ENCODE measurements at regions not wholly inside any gene's neighbourhood (a gene's known extent, or its start where the extent isn't known, plus 50 kb on each side); places are given as distances from the start of the nearest gene placed in this dataset.
"Not testable (repeated sequence)": the region's sequence is repeated elsewhere in the genome, so short reads cannot be mapped to it uniquely, and the experiment has no call there.

DNA sequence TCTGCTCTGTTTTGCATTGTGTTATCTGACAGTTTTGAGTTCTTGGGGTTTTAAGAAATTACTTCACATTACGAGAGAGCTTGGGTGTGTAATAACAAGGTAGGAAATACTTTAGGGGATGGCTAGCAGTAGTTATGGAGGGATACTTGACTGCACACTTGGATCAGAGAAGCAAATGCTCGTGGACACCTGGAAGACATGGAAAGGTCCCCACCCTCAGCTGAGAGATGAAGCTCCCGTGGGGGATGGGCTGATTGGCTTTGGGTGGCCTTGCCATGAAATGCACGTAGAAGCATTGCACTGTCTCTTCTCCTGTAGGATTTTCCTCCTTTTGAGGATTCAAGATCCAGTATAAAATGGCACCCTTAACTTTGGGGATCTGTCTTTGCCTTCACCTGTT is 61.5 kb upstream of the UNC93A start:
- H3K4me3 ChIP-seq: no peak overlapping the region

GRCh38 chr6:167230288-167230687 is 60.8 kb upstream of the UNC93A start:
- TF ChIP-seq CTCF (IDR thresholded peaks at IDR 0.05): no peak
- H3K4me1 ChIP-seq: no peaks in the 10 kb centered on the region
- DNase-seq (ENCODE audit: low spot score): no peak
- no peaks in the 10 kb centered on the region for H3K36me3 ChIP-seq
- no peak overlapping the region for H3K27ac ChIP-seq
- H3K9me3 ChIP-seq: no peaks in the 10 kb centered on the region
- H3K27me3 ChIP-seq: no peaks in the 10 kb centered on the region
- no peak overlapping the region for H3K4me3 ChIP-seq

More for the DNA sequence above, 61.5 kb upstream of the UNC93A start:
- no peak for TF ChIP-seq CTCF (IDR thresholded peaks at IDR 0.05)
- H3K36me3 ChIP-seq: no peaks in the 10 kb centered on the region
- no peak overlapping the region for H3K27ac ChIP-seq
- H3K9me3 ChIP-seq: no peaks in the 10 kb centered on the region
- no peaks in the 10 kb centered on the region for H3K27me3 ChIP-seq
- no peak for DNase-seq (ENCODE audit: low spot score)
- no peaks in the 10 kb centered on the region for H3K4me1 ChIP-seq

DNA sequence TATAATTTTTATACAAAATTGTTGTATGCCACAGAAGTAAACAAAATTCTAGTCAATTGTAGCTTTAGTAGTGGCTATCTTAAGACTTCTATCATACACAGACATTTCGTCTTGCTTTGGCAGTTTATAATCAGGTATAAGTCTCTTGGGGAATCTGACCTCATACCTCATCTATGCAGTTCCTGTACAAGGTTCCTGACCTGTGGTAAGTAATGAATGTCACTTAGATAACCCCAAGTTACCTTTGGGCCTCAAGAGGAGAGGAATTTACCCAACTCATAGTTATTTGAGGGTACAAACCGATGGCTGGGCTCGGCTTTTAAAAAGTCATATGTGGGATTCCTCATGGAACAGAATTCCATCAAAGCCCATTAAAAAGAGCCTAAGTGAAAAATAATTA is 58.8 kb upstream of the UNC93A start:
- no peak overlapping the region for H3K4me3 ChIP-seq
- no peak for DNase-seq (ENCODE audit: low spot score)
- no peak for TF ChIP-seq CTCF (IDR thresholded peaks at IDR 0.05)
- no peaks in the 10 kb centered on the region for H3K27me3 ChIP-seq
- no peaks in the 10 kb centered on the region for H3K9me3 ChIP-seq
- H3K36me3 ChIP-seq: no peaks in the 10 kb centered on the region
- no peaks in the 10 kb centered on the region for H3K4me1 ChIP-seq
- H3K27ac ChIP-seq: no peak overlapping the region

GRCh38 chr6:167233490-167233889 is 57.6 kb upstream of the UNC93A start:
- Histone ChIP-seq H3K27ac (no peak overlapping the region), H3K9me3 (no peaks in the 10 kb centered on the region), H3K27me3 (no peaks in the 10 kb centered on the region), H3K4me3 (no peak overlapping the region), H3K36me3 (no peaks in the 10 kb centered on the region), H3K4me1 (no peaks in the 10 kb centered on the region)
- TF ChIP-seq CTCF (IDR thresholded peaks at IDR 0.05): no peak
- DNase-seq (ENCODE audit: low spot score): no peak

GRCh38 chr6:167234576-167234975 is 56.5 kb upstream of the UNC93A start:
- not testable (repeated sequence) for DNase-seq (ENCODE audit: low spot score); H3K4me1 ChIP-seq; H3K36me3 ChIP-seq; H3K27ac ChIP-seq; H3K9me3 ChIP-seq; H3K27me3 ChIP-seq; H3K4me3 ChIP-seq

GRCh38 chr6:167235005-167235404 is 56.1 kb upstream of the UNC93A start:
- Histone ChIP-seq H3K27ac (no peak overlapping the region), H3K36me3 (no peaks in the 10 kb centered on the region), H3K4me3 (no peak overlapping the region), H3K4me1 (no peaks in the 10 kb centered on the region), H3K9me3 (no peaks in the 10 kb centered on the region), H3K27me3 (no peaks in the 10 kb centered on the region)
- no peak for DNase-seq (ENCODE audit: low spot score)
- TF ChIP-seq CTCF (IDR thresholded peaks at IDR 0.05): no peak

All from right atrium auricular region (tissue), 2 donors.